Activated naive CD4-positive, alpha-beta T cell treated with anti-CD3 and anti-CD28 coated beads, Interleukin-2, amount 50 U/mL, for 16 hours (primary cell): ENCODE measurements at regions not wholly inside any gene's neighbourhood (a gene's known extent, or its start where the extent isn't known, plus 50 kb on each side); places are given as distances from the start of the nearest gene placed in this dataset.

Experiments
- DNase-seq: peaks from one replicate; pipeline ENCODE4 v3.0.0-alpha.2; 2020

DNA sequence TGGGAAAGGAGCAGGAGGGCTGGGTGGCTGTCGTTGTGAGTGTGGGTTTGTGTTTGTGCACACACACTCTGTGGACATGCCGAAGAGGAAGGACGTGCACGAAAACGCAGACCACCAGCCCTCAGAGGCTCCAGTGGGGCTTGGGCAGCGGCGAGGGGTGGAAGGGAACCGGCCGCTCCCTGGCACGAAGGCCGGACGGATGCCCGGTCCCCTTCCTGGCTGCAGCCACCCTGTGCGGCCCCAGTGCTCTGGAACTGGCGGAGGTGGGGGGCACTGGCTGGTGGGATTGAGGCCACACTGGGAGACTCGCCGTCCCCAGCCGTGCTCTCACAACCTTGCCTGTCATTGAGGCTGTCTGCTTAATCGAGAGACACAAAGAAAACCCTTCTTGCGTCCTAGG lies 852.6 kb upstream of the SALL3 start:
- DNase-seq = no peak

DNA sequence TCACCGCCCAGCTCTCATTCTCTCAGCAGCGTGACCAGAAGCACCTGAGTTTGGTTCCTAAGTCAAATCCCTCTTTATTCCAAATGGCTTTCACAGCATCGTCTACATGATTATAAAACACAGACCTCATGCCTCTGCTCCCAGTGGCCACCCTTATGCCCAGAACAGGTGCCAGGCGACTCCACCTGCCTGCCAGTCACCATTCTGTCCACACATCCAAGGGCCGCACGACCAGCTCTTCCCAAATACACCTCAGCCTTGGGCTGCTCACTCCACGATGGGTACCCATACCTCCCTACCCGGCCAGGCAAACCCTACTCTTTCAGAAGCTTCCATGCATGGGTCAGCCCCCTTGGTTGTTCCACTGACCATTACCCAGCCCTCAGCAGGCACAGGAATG lies 851.6 kb upstream of the SALL3 start:
- no peak for DNase-seq

DNA sequence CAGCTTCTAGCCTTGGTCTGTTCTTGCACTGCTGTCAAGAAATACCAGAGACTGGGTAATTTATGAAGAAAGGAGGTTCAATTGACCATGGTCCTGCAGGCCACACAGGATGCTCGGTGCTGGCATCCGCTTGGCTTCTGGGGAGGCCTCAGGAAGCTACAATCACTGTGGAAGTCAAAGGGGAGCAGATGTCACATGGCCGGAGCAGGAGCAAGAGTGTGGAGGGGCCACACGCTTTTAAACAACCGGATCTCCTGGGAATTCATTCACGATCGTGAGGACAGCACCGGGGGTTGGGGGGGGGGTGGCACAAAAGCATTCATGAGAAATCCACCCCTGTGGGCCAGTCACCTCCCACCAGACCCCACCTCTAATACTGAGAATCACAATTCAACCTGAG lies 850.4 kb upstream of the SALL3 start:
- DNase-seq = no peak

DNA sequence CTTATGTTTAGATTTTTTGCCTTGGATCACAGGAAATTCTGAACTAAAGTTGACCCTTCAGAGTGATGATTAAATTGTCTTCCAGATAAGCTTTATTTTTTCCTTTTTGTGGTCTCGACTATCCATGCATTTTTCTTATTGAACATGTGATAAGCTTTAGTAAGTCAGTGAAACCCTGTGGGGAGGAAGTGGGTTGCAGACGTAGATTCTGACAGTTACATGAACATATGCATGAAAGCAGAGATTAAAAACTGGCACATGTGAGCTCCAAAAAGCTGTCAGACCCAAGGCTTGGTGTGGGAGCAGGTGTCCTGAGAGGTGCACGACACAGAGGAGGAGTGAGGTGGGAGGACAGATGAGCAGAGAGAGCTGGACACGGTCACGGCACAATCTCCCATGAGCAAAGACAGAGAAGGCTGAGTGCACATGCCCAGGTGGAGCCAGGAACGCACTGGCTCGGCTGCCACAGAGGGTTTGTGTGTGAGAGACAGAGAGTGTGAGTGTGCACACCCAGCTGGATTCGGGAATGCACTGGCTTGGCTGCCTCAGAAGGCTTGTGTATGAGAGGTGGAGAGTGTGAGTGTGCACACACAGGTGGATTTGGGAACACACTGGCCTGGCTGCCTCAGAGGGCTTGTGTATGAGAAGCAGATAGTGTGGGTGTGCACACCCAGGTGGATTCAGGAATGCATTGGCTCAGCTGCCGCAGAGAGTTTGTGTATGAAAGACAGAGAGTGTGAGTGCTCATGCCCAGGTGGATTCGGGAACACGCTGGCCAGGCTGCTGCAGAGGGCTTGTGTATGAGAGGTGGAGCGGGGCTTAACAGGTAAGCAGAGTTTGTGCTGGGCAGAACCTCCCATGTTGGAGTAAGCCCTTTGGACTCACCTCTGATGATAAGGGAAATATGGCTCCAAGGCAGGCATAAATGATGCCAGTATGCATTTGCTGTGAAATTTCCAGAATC lies 849.1 kb upstream of the SALL3 start:
- DNase-seq = no peak

DNA sequence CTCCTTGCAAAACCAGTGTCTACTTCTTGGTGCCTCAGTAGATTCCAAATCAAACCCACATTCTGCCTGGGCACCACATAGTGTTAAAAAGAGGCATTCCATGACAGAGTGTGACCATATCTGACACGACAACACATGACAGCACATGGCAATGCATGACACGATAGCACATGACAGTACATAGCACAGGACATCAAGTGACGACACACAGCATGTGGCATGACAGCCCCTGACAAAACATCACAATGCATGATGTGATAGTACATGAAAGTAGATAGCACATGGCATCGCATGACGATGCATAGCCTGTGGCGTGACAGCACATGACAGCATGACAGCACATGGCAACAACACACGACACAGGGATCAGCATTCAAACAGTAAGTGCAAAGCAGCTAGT lies 845.9 kb upstream of the SALL3 start:
- no peak for DNase-seq

DNA sequence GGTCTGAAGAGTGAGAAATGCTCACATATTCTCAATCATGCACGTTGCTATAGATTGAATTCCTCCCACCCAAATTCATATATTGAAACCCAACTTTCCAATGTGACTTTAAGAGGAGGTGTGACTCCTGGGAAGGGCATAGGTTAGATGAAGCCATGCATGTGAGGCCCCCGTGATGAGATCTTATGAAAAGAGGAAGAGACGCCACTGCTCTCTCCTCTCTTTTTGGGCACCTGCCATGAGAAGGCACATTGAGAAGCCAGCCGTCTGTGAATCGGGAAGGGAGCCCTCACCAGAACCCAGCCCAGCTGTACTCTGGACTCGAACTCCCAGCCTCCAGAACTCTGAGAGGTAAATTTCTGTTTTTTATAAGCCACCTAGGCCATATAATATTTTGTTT lies 842.6 kb upstream of the SALL3 start:
- no peak for DNase-seq

DNA sequence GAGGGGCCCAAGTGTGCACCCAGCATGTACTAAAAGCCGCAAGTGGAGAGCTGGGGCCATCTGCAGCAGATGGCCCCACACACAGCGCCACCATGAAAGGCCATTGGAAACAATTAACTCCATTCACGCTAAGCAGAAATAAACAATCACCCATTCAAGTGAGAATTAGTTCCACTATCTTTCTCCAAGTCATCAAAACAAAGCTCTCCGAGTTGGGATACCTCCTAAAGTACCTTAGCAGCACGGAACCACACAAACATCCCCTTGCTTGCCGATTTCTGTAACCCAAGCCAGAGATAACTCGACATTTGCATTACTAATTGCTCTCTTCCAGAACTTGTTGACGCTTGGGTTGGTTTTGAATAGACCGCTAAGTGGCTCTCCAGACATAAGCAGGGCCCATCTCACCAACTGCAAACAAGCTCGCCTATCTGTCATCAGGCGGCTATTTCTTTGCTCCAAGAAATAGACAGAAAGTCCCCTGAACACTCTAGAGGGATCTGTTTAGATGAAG lies 840.6 kb upstream of the SALL3 start:
- no peak for DNase-seq

DNA sequence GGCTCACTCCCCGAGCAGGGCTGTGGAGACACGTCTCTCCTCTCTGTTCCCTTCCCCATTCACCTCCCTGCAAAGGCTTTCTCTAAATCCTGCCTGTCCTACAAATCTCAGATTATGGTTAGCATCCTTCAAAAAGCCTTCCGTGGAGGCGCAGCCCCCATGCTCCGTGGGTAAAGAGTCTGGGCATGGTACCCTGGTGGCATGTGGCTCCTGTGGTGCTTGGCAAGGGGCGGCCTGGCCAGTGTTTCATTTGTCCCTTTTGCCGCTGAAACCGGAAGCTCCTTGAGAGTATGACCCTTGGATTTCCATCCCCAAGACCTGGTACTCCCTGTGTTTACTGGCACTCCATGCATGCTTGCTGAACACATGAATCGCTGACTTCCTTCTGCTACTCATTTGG lies 839.3 kb upstream of the SALL3 start:
- DNase-seq = no peak

DNA sequence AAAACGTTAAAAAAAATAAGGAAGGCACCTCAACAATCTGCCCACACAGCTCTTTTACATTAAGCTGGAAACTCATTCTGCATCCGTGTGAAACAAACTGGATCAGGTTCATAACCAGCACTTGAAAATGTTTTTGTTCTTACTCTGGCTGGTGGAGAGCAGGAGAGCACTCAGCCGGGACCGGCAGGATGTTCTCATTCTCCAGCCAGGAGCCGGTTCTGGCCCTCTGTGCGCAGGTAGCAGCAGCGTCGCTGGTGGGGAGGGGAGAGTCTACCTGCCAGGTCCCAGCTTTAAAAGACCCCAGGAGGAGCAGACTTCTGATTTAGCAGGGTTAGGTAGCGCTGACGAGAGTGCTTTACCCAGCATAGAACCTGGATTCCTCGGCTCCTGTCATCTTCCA lies 834.9 kb upstream of the SALL3 start:
- DNase-seq = no peak

DNA sequence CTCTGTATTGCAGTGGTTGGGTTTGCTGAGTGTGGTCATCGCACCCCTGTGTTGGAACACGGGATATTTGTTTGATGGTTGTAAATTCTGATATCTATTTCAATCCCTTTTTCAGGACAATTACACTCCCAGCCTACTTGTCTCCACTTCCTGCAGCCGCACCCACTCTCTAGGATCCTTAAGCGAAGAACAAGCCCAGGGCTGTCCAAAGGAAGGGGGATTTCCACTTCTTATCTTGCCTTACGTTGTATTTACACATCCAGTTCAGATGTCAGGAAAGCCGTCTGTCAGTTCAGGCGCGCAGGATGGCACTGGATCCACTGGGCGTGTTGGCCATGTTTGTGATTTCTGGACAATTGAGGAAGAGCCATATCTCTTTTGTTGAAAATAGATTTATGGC lies 834.5 kb upstream of the SALL3 start:
- DNase-seq = no peak

DNA sequence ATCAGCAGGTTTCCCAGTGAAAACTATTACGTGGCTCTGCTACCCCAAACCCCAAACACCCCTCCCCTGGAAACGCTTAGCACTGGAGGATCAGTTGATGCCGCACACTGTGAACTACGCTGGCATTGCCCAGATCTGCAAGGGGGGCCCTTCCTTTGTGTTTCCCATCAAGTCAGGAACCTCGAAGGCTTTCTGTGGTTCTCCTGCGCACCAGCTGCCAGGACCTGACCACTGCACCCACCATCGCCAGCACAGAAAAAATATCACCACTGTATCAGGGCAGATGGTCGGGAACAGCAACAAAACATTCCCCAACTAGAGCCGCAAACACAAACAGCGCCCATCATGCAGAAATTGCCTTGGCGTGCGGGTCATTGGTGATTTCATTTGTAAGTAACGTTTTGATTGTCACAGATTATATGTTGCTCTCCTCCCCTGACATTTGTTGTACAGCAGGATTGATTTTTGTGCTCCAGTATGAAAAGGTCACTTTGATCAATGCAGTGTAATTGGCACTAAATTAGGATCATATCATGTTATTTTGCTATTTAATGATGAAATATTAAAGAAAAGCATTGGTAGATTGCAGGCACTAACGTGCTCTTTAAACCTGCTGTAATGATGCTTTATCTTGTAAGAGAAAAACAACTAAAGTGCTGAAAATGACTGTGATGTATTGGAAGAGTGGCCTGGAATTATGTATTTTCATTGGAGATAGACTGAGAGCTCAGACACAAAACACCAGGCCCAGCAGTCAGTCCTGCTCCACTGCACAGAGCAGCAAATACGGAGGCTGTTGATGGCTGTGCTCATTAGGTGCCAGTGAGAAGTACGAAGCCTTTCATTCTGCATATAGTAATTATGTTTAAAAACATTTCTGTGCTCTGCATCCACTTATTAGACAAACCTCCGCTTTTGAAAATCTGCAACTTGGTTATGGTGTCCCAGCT lies 833.2 kb upstream of the SALL3 start:
- no peak for DNase-seq

DNA sequence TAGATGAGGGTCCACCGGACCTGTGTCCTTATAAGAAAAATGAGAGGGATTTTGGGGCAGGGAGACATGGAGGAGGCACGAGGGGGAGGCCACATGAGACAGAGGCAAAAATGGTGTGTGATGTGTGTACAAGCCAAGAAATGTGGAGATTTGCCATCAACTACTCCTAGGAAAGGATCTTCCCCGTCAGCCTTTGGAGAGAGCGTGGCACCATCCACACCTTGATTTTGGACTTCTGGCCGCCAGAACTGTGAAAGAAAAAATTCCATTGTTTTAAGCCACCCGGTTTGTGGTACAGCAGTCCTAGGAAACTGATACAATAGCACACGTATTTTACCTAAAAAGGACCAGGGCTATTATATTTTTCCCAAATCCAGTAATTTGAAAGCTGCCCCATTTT lies 829.0 kb upstream of the SALL3 start:
- DNase-seq = no peak

DNA sequence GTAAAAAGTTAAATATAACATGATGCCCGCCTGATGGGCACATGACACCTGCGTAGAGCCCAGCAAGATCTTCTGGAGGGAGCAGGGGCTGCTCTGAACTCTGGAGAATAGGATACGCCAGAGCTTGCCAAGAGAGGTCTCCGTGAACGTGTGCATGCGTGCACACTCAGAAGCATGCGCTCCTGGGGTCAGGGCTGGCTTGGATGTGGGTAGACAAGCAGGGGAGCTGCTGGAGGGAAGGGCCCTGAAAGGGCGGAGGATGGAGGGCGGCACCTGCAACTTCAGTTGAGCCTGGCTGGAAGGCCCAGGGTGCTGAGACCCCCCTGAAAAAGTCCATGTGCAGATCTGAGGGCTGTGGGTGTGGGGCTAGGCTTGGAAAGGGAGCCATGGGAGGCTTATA lies 828.4 kb upstream of the SALL3 start:
- DNase-seq = no peak

DNA sequence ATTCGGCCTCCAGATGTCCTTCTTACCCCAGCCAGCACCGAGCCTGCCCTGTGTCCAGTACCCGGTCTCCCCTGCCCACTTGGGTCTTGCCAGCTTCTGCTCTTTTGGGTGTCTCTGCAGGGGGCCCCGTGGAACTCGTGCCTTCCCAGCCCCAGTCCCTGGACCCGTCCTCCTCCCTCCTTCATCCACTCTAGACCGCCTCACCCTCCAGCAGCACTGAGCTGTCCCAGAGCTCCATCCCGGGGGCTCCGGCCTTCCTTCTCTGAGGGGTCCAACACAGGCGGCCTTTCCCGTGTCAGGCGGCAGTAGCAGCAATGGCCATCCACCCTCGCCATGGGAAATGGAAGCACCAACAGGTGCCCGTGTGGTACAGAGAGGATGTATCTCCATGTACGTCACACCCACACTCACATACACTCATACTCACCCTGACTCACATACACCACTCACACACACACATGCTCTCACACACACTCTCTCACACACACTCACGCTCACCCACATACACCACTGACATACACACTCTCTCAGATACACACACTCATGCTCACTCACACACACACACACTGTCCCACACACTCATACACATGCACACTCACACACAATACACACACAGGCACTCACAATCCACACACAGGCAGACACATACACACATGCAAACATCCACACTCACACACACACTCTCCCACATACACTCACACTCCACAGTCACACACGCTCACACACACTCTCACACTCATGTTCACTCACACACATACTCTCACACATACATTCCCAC lies 827.5 kb upstream of the SALL3 start:
- no peak for DNase-seq

DNA sequence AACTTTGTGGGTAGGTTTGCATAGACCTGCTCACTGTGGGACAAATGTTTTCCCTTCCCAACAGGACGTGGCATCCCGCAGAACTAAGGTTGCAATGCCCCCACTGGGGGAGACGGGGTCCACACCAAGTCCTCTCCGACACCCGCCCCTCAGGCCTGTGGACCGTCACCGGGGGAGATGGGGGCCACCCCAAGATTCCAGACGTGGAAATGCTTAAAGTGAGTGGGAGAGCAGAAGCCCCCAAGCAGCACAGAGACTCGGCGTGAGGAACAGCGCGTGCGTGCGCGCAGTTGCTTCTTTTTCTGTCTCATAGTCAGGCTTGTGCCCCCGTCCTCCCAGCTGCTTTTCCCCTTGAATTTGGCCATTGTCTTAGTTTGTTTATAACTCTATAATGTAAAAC lies 826.3 kb upstream of the SALL3 start:
- no peak for DNase-seq

DNA sequence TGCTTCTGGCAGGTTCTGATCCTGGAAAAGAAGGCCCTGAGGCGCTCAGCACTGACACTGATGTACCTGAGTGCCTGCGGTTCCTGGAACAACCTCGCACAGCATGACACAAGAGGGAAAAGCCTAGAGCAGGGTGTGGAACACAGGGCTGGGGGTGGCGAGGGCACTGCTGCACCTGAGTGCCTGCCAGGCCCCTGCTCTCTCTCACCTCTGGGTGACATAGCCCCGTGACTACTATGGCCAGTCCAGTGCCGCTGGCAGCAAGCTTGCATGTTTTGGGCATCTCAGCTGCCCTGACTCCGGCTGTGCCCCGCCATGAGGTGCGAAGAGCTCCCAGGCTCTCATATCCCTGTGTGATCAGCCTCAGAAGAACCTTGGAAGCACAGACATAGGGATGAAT lies 825.2 kb upstream of the SALL3 start:
- no peak for DNase-seq

DNA sequence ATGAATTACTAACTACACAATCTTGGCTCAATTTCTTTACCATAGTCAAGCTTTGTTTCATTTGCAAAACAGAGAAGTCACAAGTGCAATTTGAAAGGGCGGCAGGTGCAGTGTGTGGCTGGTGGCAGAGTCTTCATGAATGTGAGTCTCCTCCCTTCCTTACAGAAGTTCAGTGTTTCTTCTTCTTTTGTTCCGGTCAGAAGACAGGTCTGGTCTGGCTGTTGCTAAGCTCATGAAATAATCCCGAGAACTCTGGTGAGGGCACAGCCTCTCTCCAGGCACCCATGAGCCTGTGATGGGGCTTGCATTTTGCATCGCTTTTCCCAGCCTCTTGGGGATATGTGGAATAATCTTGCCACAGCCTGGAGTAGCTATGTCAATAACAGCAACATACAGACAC lies 824.8 kb upstream of the SALL3 start:
- no peak for DNase-seq

DNA sequence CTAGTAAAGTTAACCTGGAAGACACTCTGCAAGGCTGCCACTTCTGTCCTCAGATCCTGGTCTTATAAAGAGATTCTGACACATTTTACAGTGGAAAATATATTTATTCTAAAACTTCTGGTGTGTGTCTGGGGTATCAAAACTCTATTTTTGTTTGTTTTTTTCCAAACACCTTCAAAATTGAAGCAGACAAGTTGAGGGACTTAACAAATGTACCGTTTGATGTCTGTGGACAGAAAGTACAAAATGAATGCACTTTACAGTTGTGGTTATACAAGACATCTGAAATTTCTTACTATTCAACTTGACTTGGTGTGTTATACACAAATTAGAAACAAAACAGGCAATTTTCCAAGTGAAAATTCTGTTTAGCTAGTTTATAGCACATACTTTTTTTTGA lies 823.2 kb upstream of the SALL3 start:
- DNase-seq = no peak

DNA sequence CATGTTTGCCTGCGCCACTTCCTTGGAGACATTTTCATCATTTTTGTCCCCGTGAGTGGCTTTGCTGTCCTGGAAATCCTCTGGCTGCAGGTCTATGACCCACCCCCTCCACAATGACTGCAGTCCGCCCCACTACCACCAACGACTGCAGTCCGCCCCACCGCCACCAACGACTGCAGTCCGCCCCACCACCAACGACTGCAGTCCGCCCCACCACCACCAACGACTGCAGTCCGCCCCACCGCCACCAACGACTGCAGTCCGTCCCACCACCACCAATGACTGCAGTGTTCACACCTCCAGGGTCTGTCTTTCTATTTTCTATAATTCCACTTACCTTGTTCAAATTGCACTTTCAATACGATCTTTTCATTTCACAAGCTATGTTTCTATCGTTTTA lies 820.7 kb upstream of the SALL3 start:
- no peak for DNase-seq

DNA sequence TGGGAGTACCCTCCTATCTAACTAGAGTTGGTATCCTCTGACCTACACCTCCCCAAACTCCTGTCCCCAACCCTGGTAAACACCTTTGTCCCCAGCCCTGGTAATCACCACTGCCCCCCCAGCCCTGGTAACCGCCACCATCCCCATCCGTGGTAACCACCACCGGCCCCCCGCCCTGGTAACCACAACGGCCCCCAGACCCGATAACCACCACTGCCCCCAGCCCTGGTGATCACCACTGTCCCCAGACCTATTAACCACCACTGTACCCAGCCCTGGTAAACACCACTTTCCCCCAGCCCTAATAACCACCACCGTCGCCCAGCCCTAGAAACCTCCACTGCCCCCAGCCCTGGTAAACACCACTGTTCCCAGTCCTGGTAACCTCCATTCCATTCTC lies 820.2 kb upstream of the SALL3 start:
- no peak for DNase-seq

DNA sequence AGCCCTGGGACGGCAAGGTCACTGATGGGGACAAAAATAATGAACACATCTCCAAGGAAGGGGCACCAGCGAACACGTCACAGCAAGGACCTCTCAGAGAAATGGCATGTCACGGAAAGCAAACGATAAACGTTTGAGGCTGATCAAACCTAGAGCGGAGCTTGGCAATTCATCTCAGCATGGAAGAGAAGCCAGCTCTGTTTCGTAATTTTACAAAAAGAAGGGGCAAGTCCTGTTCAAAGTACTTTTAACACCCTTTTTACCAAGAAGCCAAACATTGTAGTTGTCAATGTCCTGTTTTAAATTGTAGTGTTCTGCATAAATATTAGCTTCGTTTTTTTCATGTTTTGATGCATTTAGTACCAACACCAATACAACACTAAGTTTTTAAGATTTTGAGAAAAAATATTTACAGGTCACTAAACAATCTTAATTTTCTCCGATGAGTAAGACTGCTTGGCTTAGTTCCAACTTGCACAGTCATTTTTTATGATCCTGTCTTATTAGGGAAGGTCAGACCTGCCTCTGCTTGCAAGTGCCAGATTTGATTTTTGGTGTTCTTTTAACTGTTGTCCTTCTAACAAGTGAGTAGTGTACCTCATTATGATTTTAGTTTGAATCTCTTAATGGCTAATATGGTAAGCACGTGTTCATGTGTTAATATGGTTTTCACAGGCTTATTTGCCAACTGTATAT lies 818.5 kb upstream of the SALL3 start:
- DNase-seq = no peak

DNA sequence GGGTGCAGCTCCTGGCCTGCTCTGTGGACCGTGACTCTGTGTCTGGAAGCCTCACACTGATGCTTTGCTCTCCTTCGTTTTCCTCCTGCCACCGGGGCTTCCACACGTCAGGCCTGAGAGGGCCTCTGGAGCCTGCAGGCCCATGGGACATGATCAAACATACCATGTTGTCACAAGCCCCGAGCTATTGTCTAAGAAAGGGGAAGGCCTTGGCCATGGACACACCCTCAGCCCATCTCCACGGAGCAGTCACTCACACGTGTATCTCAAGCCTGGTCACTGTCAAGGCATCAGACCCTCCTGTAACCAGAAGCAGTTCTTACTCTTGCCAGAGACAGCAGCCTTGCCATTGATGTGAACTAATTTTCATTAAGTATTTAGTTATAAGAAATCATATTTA lies 814.1 kb upstream of the SALL3 start:
- DNase-seq = no peak
